ENCODE measurements at regions not wholly inside any gene's neighbourhood (a gene's known extent, or its start where the extent isn't known, plus 50 kb on each side); places are given as distances from the start of the nearest gene placed in this dataset.
"Not testable (repeated sequence)": the region's sequence is repeated elsewhere in the genome, so short reads cannot be mapped to it uniquely, and the experiment has no call there.

DNA sequence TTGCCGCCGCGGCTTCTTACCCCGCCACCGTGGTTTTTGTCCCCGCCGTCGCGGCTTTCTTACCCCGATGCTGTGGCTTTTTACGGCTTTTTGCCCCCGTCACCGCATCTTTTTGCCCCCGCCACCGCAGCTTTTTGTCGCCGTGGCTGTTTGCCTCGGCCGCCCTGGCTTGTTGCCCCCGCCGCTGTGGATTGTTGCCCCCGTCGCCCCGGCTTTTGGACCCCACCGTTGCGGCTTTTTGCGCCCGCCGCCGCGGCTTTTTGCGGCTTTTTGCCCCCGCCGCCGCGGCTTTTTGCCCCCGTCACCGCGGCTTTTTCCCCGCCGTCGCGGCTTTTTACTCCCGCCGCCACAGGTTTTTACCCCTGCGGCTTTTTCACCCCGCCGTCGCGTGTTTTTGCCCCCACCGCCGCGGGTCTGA is 3934.3 kb downstream of the SRGAP2C start:
- H3K27ac ChIP-seq = no peak overlapping the region
- no peak for DNase-seq
- H3K4me1 ChIP-seq = no peaks in the 10 kb centered on the region
- no peak overlapping the region for H3K4me3 ChIP-seq
- H3K36me3 ChIP-seq = no peaks in the 10 kb centered on the region
- H3K9me3 ChIP-seq = peaks cover 0 to 20% (median 5%) of the 10 kb centered on the region in 4 donors
- H3K27me3 ChIP-seq = no peaks in the 10 kb centered on the region
- TF ChIP-seq POLR2A (IDR thresholded peaks at IDR 0.05) = no peak
- TF ChIP-seq, protein P1, sequence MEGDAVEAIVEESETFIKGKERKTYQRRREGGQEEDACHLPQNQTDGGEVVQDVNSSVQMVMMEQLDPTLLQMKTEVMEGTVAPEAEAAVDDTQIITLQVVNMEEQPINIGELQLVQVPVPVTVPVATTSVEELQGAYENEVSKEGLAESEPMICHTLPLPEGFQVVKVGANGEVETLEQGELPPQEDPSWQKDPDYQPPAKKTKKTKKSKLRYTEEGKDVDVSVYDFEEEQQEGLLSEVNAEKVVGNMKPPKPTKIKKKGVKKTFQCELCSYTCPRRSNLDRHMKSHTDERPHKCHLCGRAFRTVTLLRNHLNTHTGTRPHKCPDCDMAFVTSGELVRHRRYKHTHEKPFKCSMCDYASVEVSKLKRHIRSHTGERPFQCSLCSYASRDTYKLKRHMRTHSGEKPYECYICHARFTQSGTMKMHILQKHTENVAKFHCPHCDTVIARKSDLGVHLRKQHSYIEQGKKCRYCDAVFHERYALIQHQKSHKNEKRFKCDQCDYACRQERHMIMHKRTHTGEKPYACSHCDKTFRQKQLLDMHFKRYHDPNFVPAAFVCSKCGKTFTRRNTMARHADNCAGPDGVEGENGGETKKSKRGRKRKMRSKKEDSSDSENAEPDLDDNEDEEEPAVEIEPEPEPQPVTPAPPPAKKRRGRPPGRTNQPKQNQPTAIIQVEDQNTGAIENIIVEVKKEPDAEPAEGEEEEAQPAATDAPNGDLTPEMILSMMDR (IDR thresholded peaks at IDR 0.05) = no peak

GRCh38 chr1:125119566-125120205 is 3934.9 kb downstream of the SRGAP2C start:
- peaks cover 0 to 20% (median 5%) of the 10 kb centered on the region in 4 donors for H3K9me3 ChIP-seq
- not testable (repeated sequence) for H3K27me3 ChIP-seq, H3K4me1 ChIP-seq, H3K36me3 ChIP-seq, H3K4me3 ChIP-seq, DNase-seq, H3K27ac ChIP-seq

DNA sequence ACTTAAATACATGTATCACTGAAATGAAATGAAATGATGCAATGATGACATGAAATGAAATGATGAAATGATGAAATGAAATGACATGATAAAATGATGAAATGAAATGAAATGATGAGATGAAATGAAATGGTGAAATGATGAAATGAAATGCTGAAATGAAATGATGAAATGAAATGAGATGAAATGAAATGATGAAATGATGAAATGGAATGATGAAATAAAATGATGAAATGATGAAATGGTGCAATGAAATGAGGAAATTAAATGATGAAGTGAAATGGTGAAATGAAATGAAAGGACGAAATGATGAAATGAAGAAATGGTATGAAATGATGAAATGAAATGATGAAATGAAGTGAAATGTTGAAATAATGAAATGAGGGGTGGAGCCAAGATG is 3937.8 kb downstream of the SRGAP2C start:
- not testable (repeated sequence) for DNase-seq, H3K4me3 ChIP-seq

More for the DNA sequence above, 3937.8 kb downstream of the SRGAP2C start:
- not testable (repeated sequence) for H3K27ac ChIP-seq, H3K36me3 ChIP-seq, H3K27me3 ChIP-seq, H3K4me1 ChIP-seq
- H3K9me3 ChIP-seq = peaks cover 0 to 20% (median 5%) of the 10 kb centered on the region in 4 donors

All from Peyer's patch (tissue), 4 donors.